GM12864 (cell line): ENCODE measurements at regions not wholly inside any gene's neighbourhood (a gene's known extent, or its start where the extent isn't known, plus 50 kb on each side); places are given as distances from the start of the nearest gene placed in this dataset.

Experiments used
- DNase-seq: peaks from one replicate; pipeline ENCODE4 v3.0.0-alpha.2; 2011; ENCODE audit warnings: low read depth
- H3K4me3 ChIP-seq: 2 replicates; pipeline ENCODE4 v1.5.1; 2011; ENCODE audit warnings: mild to moderate bottlenecking, low read depth, low read length, control low read depth
- CTCF ChIP-seq: IDR thresholded peaks from 2 replicates; pipeline ENCODE4 v1.5.1; 2011; ENCODE audit warnings: low read depth, mild to moderate bottlenecking, moderate library complexity, low read length, control low read depth, inconsistent platforms; ENCODE audit errors: missing control alignments

GRCh38 chr13:105732806-105733529 is 802.5 kb downstream of the EFNB2 start:
- no peak overlapping the region for H3K4me3 ChIP-seq
- TF ChIP-seq CTCF, result no peak
- DNase-seq, result no peak

- no peak for DNase-seq
- TF ChIP-seq CTCF, result no peak
- no peak overlapping the region for H3K4me3 ChIP-seq
These were observed 809.6 kb downstream of the EFNB2 start for GRCh38 chr13:105725887-105726286.

GRCh38 chr13:105721016-105721415 is 814.4 kb downstream of the EFNB2 start:
- no peak for TF ChIP-seq CTCF
- DNase-seq, result no peak

GRCh38 chr13:105719859-105720258 is 815.6 kb downstream of the EFNB2 start:
- H3K4me3 ChIP-seq, result no peak overlapping the region

More at GRCh38 chr13:105721016-105721415, 814.4 kb downstream of the EFNB2 start:
- H3K4me3 ChIP-seq, result no peak overlapping the region

GRCh38 chr13:105709181-105709580 is 826.3 kb downstream of the EFNB2 start:
- DNase-seq, result no peak
- TF ChIP-seq CTCF, result no peak
- no peak overlapping the region for H3K4me3 ChIP-seq

More at GRCh38 chr13:105719859-105720258, 815.6 kb downstream of the EFNB2 start:
- no peak for DNase-seq
- TF ChIP-seq CTCF, result no peak

GRCh38 chr13:105703843-105704242 is 831.6 kb downstream of the EFNB2 start:
- no peak for TF ChIP-seq CTCF
- H3K4me3 ChIP-seq, result no peak overlapping the region

GRCh38 chr13:105702441-105702840 is 833.0 kb downstream of the EFNB2 start:
- DNase-seq, result no peak
- TF ChIP-seq CTCF, result no peak
- no peak overlapping the region for H3K4me3 ChIP-seq

More at GRCh38 chr13:105703843-105704242, 831.6 kb downstream of the EFNB2 start:
- no peak for DNase-seq
